ENCODE measurements at regions not wholly inside any gene's neighbourhood (a gene's known extent, or its start where the extent isn't known, plus 50 kb on each side); places are given as distances from the start of the nearest gene placed in this dataset.

DNA sequence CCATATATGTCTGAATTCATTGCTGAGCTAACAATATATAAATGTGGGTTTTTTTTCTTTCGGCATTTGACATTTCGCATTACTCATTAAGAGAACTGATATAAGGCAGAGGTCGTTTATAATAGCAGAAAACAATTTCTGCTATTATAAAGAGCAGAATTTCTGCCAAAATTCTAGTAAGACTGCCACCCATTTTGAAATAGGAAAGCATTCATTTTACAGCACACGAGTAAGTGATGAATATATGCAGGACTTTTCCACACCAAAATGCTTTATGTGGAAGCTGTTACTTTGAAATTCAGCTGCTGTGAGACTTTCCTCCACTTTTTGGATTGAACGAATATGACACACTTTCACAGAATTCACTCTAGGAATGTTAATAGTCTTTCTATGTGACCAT lies 610.9 kb upstream of the MAN1A1 start:
- DNase-seq (ENCODE audit: low read depth) = no peak
- TF ChIP-seq CTCF (IDR thresholded peaks at IDR 0.05; ENCODE audit: low read length, missing control alignments) = no peak
- no peak overlapping the region for H3K4me3 ChIP-seq (replicated peaks; ENCODE audit: low read depth, low read length)

- DNase-seq (ENCODE audit: low read depth) = no peak
- no peak for TF ChIP-seq CTCF (IDR thresholded peaks at IDR 0.05; ENCODE audit: low read length, missing control alignments)
- no peak overlapping the region for H3K4me3 ChIP-seq (replicated peaks; ENCODE audit: low read depth, low read length)
Observed at GRCh38 chr6:119960036-119960435, 610.5 kb upstream of the MAN1A1 start.

DNA sequence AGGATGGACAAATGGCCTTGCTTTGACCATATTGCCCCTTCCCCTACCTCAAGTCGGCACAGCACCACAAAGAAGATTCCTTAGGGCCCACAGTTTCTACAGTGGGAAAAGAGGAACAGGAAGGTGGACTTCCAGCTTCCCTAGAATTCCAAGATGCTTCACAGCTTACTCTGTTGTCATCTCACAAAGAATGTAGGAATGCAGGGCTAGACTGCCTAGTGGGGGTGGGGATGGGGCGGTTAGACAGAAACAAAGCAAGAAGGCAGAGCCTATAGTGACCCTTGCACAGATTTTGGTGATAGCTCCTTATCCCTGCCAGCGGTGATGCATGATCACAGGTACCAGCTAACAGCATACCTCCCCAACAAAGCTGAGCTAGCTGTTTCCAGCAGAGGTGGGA lies 607.6 kb upstream of the MAN1A1 start:
- no peak for DNase-seq (ENCODE audit: low read depth)
- H3K4me3 ChIP-seq (replicated peaks; ENCODE audit: low read depth, low read length) = no peak overlapping the region
- no peak for TF ChIP-seq CTCF (IDR thresholded peaks at IDR 0.05; ENCODE audit: low read length, missing control alignments)

- DNase-seq (ENCODE audit: low read depth) = no peak
- H3K4me3 ChIP-seq (replicated peaks; ENCODE audit: low read depth, low read length) = no peak overlapping the region
- TF ChIP-seq CTCF (IDR thresholded peaks at IDR 0.05; ENCODE audit: low read length, missing control alignments) = no peak
Observed at GRCh38 chr6:119952696-119953095, 603.1 kb upstream of the MAN1A1 start.

DNA sequence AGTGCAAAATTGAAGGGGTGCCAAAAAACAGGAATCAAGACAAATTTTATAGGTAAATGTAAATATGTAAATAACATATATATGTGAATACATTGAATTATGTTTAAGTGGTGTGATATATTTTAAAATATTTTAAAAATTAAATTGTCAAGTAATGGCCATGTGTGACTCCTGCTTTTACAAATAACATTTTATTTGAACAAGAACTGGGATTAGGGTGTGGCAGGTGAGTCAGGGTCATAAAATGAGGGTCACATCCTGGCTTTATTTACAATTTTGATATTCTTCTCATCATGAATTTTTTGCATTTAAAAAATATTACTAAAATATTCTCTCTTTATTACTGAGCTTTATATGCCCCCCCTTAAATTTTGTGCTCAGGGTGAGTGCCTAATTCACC lies 601.1 kb upstream of the MAN1A1 start:
- no peak overlapping the region for H3K4me3 ChIP-seq (replicated peaks; ENCODE audit: low read depth, low read length)
- DNase-seq (ENCODE audit: low read depth) = no peak
- TF ChIP-seq CTCF (IDR thresholded peaks at IDR 0.05; ENCODE audit: low read length, missing control alignments) = no peak

DNA sequence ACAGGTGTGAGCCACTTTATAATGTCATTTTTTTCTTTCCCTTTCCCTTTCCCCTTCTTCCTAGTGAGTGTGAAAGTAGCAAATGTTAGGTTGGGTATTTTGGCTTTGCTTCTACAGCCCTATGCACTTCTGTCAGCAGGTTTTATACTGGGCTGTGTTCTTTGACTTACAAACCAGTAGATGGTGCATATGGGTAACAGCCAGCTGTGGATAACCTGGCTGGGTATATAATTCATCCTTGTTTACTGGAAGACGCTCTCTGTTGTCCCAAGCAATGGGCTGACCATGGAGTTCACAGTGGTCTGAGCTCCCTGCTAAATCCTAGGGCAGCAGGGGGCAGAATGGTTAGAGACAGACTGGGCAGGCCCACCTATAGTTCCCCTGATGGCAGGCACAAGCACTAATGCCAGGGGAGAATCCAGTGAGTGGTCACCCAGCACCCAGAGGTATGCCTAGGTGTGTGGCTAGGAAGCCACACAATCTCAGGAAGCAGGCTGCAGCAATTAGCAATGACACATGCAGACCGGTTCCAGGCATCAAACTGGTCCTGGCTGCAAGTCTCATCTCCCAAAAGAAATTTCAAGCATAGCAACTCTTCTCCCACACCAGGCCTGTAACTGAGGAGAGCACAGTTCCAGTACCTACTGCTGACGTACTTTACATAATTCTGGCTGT lies 592.7 kb upstream of the MAN1A1 start:
- no peak overlapping the region for H3K4me3 ChIP-seq (replicated peaks; ENCODE audit: low read depth, low read length)
- no peak for DNase-seq (ENCODE audit: low read depth)
- no peak for TF ChIP-seq CTCF (IDR thresholded peaks at IDR 0.05; ENCODE audit: low read length, missing control alignments)

DNA sequence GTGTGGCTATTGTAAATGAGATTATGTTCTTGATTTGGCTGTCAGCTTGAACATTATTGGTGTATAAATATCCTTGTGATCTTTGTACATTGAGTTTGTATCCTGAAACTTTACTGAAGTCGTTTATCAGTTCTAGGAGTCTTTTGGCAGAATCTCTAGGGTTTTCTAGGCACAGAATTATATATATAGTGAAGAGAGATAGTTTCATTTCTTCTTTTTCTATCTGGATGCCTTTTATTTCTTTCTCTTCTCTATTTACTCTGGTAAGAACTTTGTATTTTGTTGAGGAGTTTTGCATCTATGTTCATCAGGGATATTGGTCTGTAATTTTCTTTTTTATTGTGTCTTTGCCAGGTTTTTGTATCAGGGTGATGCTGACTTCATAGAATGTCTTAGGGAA lies 589.2 kb upstream of the MAN1A1 start:
- no peak overlapping the region for H3K4me3 ChIP-seq (replicated peaks; ENCODE audit: low read depth, low read length)
- no peak for DNase-seq (ENCODE audit: low read depth)
- no peak for TF ChIP-seq CTCF (IDR thresholded peaks at IDR 0.05; ENCODE audit: low read length, missing control alignments)

Data from fibroblast of pulmonary artery (primary cell).